H1 (cell line): ENCODE measurements at regions not wholly inside any gene's neighbourhood (a gene's known extent, or its start where the extent isn't known, plus 50 kb on each side); places are given as distances from the start of the nearest gene placed in this dataset.

Experiments
- CTCF ChIA-PET: fragments of 300-600 bp; sonication (Branson Sonifier 250); formaldehyde crosslinking; loops from one replicate; lab custom pipeline; 2021; ENCODE audit not compliant: partially characterized antibody; lab: Charles Lee
- POLR2A ChIA-PET: fragments of 300-600 bp; sonication (Branson Sonifier 250); formaldehyde crosslinking; loops from one replicate; lab custom pipeline; 2021; ENCODE audit warnings: inconsistent platforms; ENCODE audit not compliant: partially characterized antibody; lab: Charles Lee
- DNase-seq, 2 experiments: peaks; one replicate each; pipeline versions ENCODE4 v3.0.0 to v3.0.0-alpha.2; 2010 to 2022; ENCODE audit warnings: low spot score in 2 of 2, low read depth in 1 of 2, mixed read lengths in 1 of 2
- FAIRE-seq: peaks from 2 replicates; lab custom pipeline; 2011; peaks lifted over from hg19 to GRCh38; lab: Jason Lieb, UNC
- H2AFZ ChIP-seq: 2 replicates; pipeline ENCODE4 v1.8.1; 2012; ENCODE audit warnings: low read length, inconsistent platforms
- H2AK5ac ChIP-seq: 2 replicates; pipeline ENCODE4 v1.6.1; 2013; ENCODE audit warnings: low read depth, low read length
- H2BK120ac ChIP-seq: replicated peaks from 2 replicates; pipeline ENCODE3; 2013; ENCODE audit warnings: low read depth, low read length, inconsistent platforms
- H2BK12ac ChIP-seq: 2 replicates; pipeline ENCODE4 v1.6.1; 2013; ENCODE audit warnings: low read depth, low read length
- H2BK15ac ChIP-seq: 2 replicates; pipeline ENCODE4 v1.6.1; 2013; ENCODE audit warnings: low read length
- H2BK20ac ChIP-seq: 2 replicates; pipeline ENCODE4 v1.6.1; 2013; ENCODE audit warnings: low read length
- H2BK5ac ChIP-seq: 2 replicates; pipeline ENCODE4 v1.6.1; 2013; ENCODE audit warnings: low read depth, low read length
- H3K14ac ChIP-seq: 2 replicates; pipeline ENCODE4 v1.6.1; 2013; ENCODE audit warnings: inconsistent platforms; ENCODE audit not compliant: insufficient read length
- H3K18ac ChIP-seq: 2 replicates; pipeline ENCODE4 v1.6.1; 2013; ENCODE audit warnings: low read length; ENCODE audit errors: extremely low read depth
- H3K23ac ChIP-seq: 2 replicates; pipeline ENCODE4 v1.6.1; 2013; ENCODE audit warnings: inconsistent platforms; ENCODE audit not compliant: insufficient read length
- H3K23me2 ChIP-seq: 2 replicates; pipeline ENCODE4 v1.6.1; 2013; ENCODE audit warnings: low read depth, low read length
- H3K27ac ChIP-seq: 2 replicates; pipeline ENCODE4 v1.6.1; 2011; ENCODE audit warnings: low read depth, low read length, inconsistent platforms
- H3K27me3 ChIP-seq, 4 experiments: replicated peaks in 1 of 4; 1 replicate in 1 of 4; 2 replicates in 3 of 4; pipeline versions ENCODE4 v1.6.1 to v1.8.1; 2011 to 2013; ENCODE audit warnings: low read length in 3 of 4, mild to moderate bottlenecking in 3 of 4, inconsistent platforms in 2 of 4, mixed read lengths in 2 of 4, moderate library complexity in 1 of 4; ENCODE audit not compliant: control insufficient read depth in 3 of 4, insufficient read depth in 3 of 4; ENCODE audit errors: extremely low read depth in 1 of 4
- H3K36me3 ChIP-seq, 4 experiments: 2 replicates each; pipeline versions ENCODE4 v1.6.1 to v1.8.1; 2011 to 2013; ENCODE audit warnings: mild to moderate bottlenecking in 4 of 4, low read length in 3 of 4, moderate library complexity in 2 of 4, control low read depth in 1 of 4, inconsistent platforms in 1 of 4; ENCODE audit not compliant: insufficient read depth in 4 of 4, control insufficient read depth in 2 of 4
- H3K4ac ChIP-seq: replicated peaks from 2 replicates; pipeline ENCODE3; 2013; ENCODE audit warnings: low read length, low read depth, mixed read lengths, inconsistent platforms; ENCODE audit not compliant: insufficient read length
- H3K4me1 ChIP-seq, 4 experiments: replicated peaks in 1 of 4; 1 replicate in 1 of 4; 2 replicates in 3 of 4; pipeline versions ENCODE4 v1.6.1 to v1.8.1; 2011 to 2013; ENCODE audit warnings: low read length in 3 of 4, inconsistent platforms in 2 of 4, mixed read lengths in 1 of 4; ENCODE audit not compliant: insufficient read depth in 4 of 4, control insufficient read depth in 3 of 4
- H3K4me2 ChIP-seq, 2 experiments: 2 replicates each; pipeline versions ENCODE4 v1.6.1 to v1.8.1; 2011 to 2013; ENCODE audit warnings: low read depth in 2 of 2, low read length in 2 of 2, control low read depth in 1 of 2, inconsistent platforms in 1 of 2, mild to moderate bottlenecking in 1 of 2; ENCODE audit not compliant: insufficient read depth in 1 of 2
- H3K4me3 ChIP-seq, 4 experiments: fragments of 200-600, 300-600 bp in 1 of 4; sonication (generic), shearing (Covaris generic), sonication (Bioruptor Twin) in 1 of 4; 2 replicates each; pipeline versions ENCODE4 v1.5.1 to v1.8.1; 2011 to 2016; ENCODE audit warnings: low read length in 4 of 4, low read depth in 3 of 4, control low read depth in 2 of 4, inconsistent platforms in 2 of 4, mild to moderate bottlenecking in 2 of 4, mixed read lengths in 1 of 4, moderate library complexity in 1 of 4; ENCODE audit not compliant: insufficient read depth in 2 of 4; ENCODE audit errors: extremely low read depth in 1 of 4
- H3K56ac ChIP-seq: replicated peaks from 2 replicates; pipeline ENCODE3; 2013; ENCODE audit warnings: low read depth, mild to moderate bottlenecking, mixed read lengths, low read length, inconsistent platforms; ENCODE audit not compliant: insufficient read length
- H3K79me1 ChIP-seq: 2 replicates; pipeline ENCODE4 v1.6.1; 2013; ENCODE audit warnings: low read depth, low read length, control low read depth
- H3K79me2 ChIP-seq, 2 experiments: 2 replicates each; pipeline versions ENCODE4 v1.6.1 to v1.8.1; 2012 to 2013; ENCODE audit warnings: low read length in 2 of 2, mild to moderate bottlenecking in 2 of 2, inconsistent platforms in 1 of 2; ENCODE audit not compliant: insufficient read depth in 2 of 2, control insufficient read depth in 1 of 2
- H3K9ac ChIP-seq, 4 experiments: replicated peaks in 1 of 4; 1 replicate in 1 of 4; 2 replicates in 3 of 4; pipeline versions ENCODE4 v1.6.1 to v1.8.1; 2011 to 2013; ENCODE audit warnings: low read depth in 3 of 4, low read length in 3 of 4, control low read depth in 2 of 4, mild to moderate bottlenecking in 2 of 4, moderate library complexity in 2 of 4, inconsistent platforms in 1 of 4; ENCODE audit errors: extremely low read depth in 1 of 4
- H3K9me3 ChIP-seq, 2 experiments: 2 replicates each; pipeline versions ENCODE4 v1.6.1 to v1.8.1; 2012 to 2013; ENCODE audit warnings: mild to moderate bottlenecking in 2 of 2, moderate library complexity in 2 of 2, control low read depth in 1 of 2, inconsistent platforms in 1 of 2, low read depth in 1 of 2, low read length in 1 of 2, mixed read lengths in 1 of 2; ENCODE audit not compliant: insufficient read depth in 2 of 2
- H4K20me1 ChIP-seq, 2 experiments: replicated peaks in 1 of 2; 2 replicates each; pipeline versions ENCODE3 to v1.8.1; 2011 to 2013; ENCODE audit warnings: inconsistent platforms in 2 of 2, low read length in 2 of 2, mild to moderate bottlenecking in 1 of 2; ENCODE audit not compliant: insufficient read depth in 2 of 2, control insufficient read depth in 1 of 2
- H4K5ac ChIP-seq: 2 replicates; pipeline ENCODE4 v1.6.1; 2013; ENCODE audit warnings: low read length, low read depth, mixed read lengths, inconsistent platforms; ENCODE audit not compliant: insufficient read length
- H4K8ac ChIP-seq: 2 replicates; pipeline ENCODE4 v1.8.0; 2013; ENCODE audit warnings: mild to moderate bottlenecking, moderate library complexity, low read length, inconsistent platforms; ENCODE audit not compliant: insufficient read depth; ENCODE audit errors: extremely low read depth
- H4K91ac ChIP-seq: replicated peaks from 2 replicates; pipeline ENCODE3; 2013; ENCODE audit warnings: low read length, mixed read lengths, inconsistent platforms; ENCODE audit not compliant: insufficient read length
- JUND ChIP-seq: IDR thresholded peaks from 2 replicates; pipeline ENCODE4 v1.6.1; 2011; ENCODE audit warnings: mild to moderate bottlenecking, improper control_type of control experiment, low read length
- WGBS, 2 experiments: shearing (Covaris generic) in 1 of 2; methylation state at CpG; one replicate each; pipeline versions ENCODE4 v1.1.6 to v1.1.7; 2013 to 2015; ENCODE audit warnings: low lambda C conversion rate in 2 of 2, mixed read lengths in 2 of 2, inconsistent platforms in 1 of 2, low coverage in 1 of 2, missing lambda C conversion rate in 1 of 2; ENCODE audit not compliant: insufficient replicate concordance in 2 of 2, insufficient coverage in 1 of 2, insufficient read length in 1 of 2; ENCODE audit errors: extremely low coverage in 1 of 2, missing lambda C conversion rate in 1 of 2; 5-methylcytosine and 5-hydroxymethylcytosine counted together

DNA sequence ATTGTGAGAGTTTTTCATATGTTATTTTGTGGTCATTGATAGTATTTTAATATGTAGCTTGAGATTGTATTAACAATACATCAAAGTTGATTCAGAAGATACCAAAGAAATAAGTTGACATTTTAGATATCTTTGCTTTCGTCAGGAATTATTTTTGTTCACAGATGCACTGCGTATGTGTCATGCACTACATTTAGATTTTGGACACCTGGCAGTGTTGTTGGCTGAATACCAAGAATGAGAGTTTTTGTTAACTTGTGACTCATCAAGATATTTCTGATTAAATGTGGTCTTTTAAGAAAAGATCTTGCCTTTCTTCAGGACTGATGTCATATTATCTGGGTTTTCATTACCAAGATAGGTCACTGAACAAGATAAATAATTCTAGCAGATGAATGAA, 633.4 kb downstream of the CENPC start:
- ChIA-PET POLR2A (no interaction called here), CTCF (no interaction called here)
- no peak overlapping the region for H2BK20ac ChIP-seq
- no peak overlapping the region for H3K4me3 ChIP-seq
- FAIRE-seq (no peak), DNase-seq (no peak)
- H3K23ac ChIP-seq, result no peak overlapping the region
- H3K4me2 ChIP-seq, result no peak overlapping the region
- H2BK5ac ChIP-seq, result no peak overlapping the region
- H3K79me2 ChIP-seq, result no peaks in the 10 kb centered on the region
- H2BK120ac ChIP-seq, result no peak overlapping the region
- no peak overlapping the region for H2AK5ac ChIP-seq
- H4K5ac ChIP-seq, result no peak overlapping the region
- H3K23me2 ChIP-seq, result no peaks in the 10 kb centered on the region
- 97% methylated on average over 2 of the region's 2 CpGs; no CpG with 5 or more reads in 1 of the 2 experiments for WGBS, 2 experiments
- no peak overlapping the region for H3K56ac ChIP-seq
- no peak overlapping the region for H3K18ac ChIP-seq
- H3K27ac ChIP-seq, result no peak overlapping the region
- H4K91ac ChIP-seq, result no peak overlapping the region
- H3K14ac ChIP-seq, result no peak overlapping the region
- H4K20me1 ChIP-seq, result no peaks in the 10 kb centered on the region
- no peaks in the 10 kb centered on the region for H3K9me3 ChIP-seq
- no peak overlapping the region for H4K8ac ChIP-seq
- no peaks in the 10 kb centered on the region for H3K36me3 ChIP-seq
- no peak overlapping the region for H2AFZ ChIP-seq
- no peak overlapping the region for H3K9ac ChIP-seq
- no peaks in the 10 kb centered on the region for H3K4me1 ChIP-seq
- no peak overlapping the region for H3K4ac ChIP-seq
- H3K27me3 ChIP-seq, result no peaks in the 10 kb centered on the region
- TF ChIP-seq JUND, result no peak
- no peak overlapping the region for H2BK15ac ChIP-seq
- H2BK12ac ChIP-seq, result no peak overlapping the region
- H3K79me1 ChIP-seq, result no peaks in the 10 kb centered on the region
